ENCODE measurements at regions not wholly inside any gene's neighbourhood (a gene's known extent, or its start where the extent isn't known, plus 50 kb on each side); places are given as distances from the start of the nearest gene placed in this dataset.

- no peak for DNase-seq
- H3K36me3 Mint-ChIP-seq: peaks cover 0 to 3% (median under 1%) of the 10 kb centered on the region in 3 donors
- H3K27ac Mint-ChIP-seq: no peak overlapping the region
- H3K4me3 Mint-ChIP-seq: no peak overlapping the region
- peaks cover 2 to 8% (median 5%) of the 10 kb centered on the region in 3 donors for H3K27me3 Mint-ChIP-seq (ENCODE audit: low read depth in 3 of 3)
- no peaks in the 10 kb centered on the region for H3K4me1 Mint-ChIP-seq
- H3K9me3 Mint-ChIP-seq: no peaks in the 10 kb centered on the region
Observed at GRCh38 chr15:95519887-95520286, 810.6 kb upstream of the NR2F2 start.

GRCh38 chr15:95520511-95520910, 810.0 kb upstream of the NR2F2 start:
- H3K36me3 Mint-ChIP-seq: peaks cover 0 to 5% (median 3%) of the 10 kb centered on the region in 3 donors
- no peak overlapping the region for H3K27ac Mint-ChIP-seq
- no peak for DNase-seq
- peaks cover 2 to 5% (median 3%) of the 10 kb centered on the region in 3 donors for H3K27me3 Mint-ChIP-seq (ENCODE audit: low read depth in 3 of 3)
- H3K4me3 Mint-ChIP-seq: no peak overlapping the region
- no peaks in the 10 kb centered on the region for H3K4me1 Mint-ChIP-seq
- H3K9me3 Mint-ChIP-seq: no peaks in the 10 kb centered on the region

- no peaks in the 10 kb centered on the region for H3K9me3 Mint-ChIP-seq
- peaks cover 0 to 5% (median 3%) of the 10 kb centered on the region in 3 donors for H3K36me3 Mint-ChIP-seq
- DNase-seq: no peak
- H3K4me1 Mint-ChIP-seq: no peaks in the 10 kb centered on the region
- H3K27ac Mint-ChIP-seq: no peak overlapping the region
- H3K27me3 Mint-ChIP-seq (ENCODE audit: low read depth in 3 of 3): peaks cover 0 to 4% (median 2%) of the 10 kb centered on the region in 3 donors
- H3K4me3 Mint-ChIP-seq: no peak overlapping the region
Observed at GRCh38 chr15:95520922-95521321, 809.6 kb upstream of the NR2F2 start.

DNA sequence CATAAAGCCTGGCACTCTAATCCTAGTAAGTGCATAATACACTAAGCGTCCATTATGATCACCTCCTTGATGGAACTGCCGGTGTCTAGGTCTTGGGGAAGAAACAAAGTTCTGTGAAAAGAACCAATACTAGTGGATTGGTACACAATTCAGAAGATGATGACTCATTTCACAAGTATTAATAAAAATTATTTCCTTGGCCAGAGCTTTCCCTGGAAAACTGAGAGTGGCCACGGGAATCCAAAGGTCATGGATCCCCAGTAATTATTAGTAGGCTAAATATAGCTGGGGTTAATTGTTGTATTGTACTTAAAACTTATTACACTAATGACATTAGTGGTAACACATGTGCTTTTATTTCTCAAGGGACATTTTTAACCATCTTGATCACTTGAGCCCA, 808.0 kb upstream of the NR2F2 start:
- Mint-ChIP-seq H3K4me3 (no peak overlapping the region), H3K36me3 (peaks cover 0 to 11% (median 5%) of the 10 kb centered on the region in 3 donors), H3K27me3 (ENCODE audit: low read depth in 3 of 3) (peaks cover 2 to 6% (median 3%) of the 10 kb centered on the region in 3 donors), H3K9me3 (peaks cover 0 to 7% (median 0%) of the 10 kb centered on the region in 6 donors), H3K27ac (no peak overlapping the region), H3K4me1 (no peaks in the 10 kb centered on the region)
- DNase-seq: no peak

DNA sequence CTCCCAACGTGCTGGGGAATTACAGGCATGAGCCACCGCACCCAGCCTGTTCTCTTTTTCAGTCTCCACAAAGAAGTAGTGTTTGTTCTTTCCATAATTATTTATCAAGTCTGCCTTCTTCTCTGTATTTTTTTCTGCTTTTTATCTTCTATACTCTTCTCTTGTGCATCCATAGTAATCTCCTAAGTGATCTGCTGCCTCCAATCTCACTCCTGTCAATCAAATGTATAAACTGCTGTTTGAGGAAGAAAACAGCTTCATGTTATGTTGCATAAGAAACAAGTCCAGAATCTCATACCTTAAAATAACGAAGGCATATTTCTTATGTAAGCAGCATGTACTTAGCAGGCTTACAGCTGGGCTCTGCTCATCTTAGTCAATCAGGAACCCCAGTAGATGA, 801.6 kb upstream of the NR2F2 start:
- H3K9me3 Mint-ChIP-seq: peaks cover 0 to 7% (median 0%) of the 10 kb centered on the region in 6 donors
- H3K36me3 Mint-ChIP-seq: peaks cover 0 to 9% (median 5%) of the 10 kb centered on the region in 3 donors
- no peak for DNase-seq
- H3K4me3 Mint-ChIP-seq: no peak overlapping the region
- peaks cover 5 to 8% (median 6%) of the 10 kb centered on the region in 3 donors for H3K27me3 Mint-ChIP-seq (ENCODE audit: low read depth in 3 of 3)
- no peaks in the 10 kb centered on the region for H3K4me1 Mint-ChIP-seq
- H3K27ac Mint-ChIP-seq: peak overlapping the region in 1 of 6 donors; percentile 1

- Mint-ChIP-seq H3K27me3 (ENCODE audit: low read depth in 3 of 3) (peaks cover 5 to 14% (median 6%) of the 10 kb centered on the region in 3 donors), H3K4me1 (no peaks in the 10 kb centered on the region), H3K36me3 (no peaks in the 10 kb centered on the region), H3K27ac (no peak overlapping the region), H3K9me3 (peaks cover 0 to 2% (median 0%) of the 10 kb centered on the region in 6 donors), H3K4me3 (no peak overlapping the region)
- no peak for DNase-seq
Observed at GRCh38 chr15:95536638-95537037, 793.9 kb upstream of the NR2F2 start.

GRCh38 chr15:95538693-95539092, 791.8 kb upstream of the NR2F2 start:
- Mint-ChIP-seq H3K27ac (no peak overlapping the region), H3K9me3 (peaks cover 0 to 2% (median 0%) of the 10 kb centered on the region in 6 donors), H3K4me3 (no peak overlapping the region), H3K27me3 (ENCODE audit: low read depth in 3 of 3) (peaks cover 5 to 14% (median 6%) of the 10 kb centered on the region in 3 donors), H3K4me1 (no peaks in the 10 kb centered on the region), H3K36me3 (no peaks in the 10 kb centered on the region)
- DNase-seq: no peak

DNA sequence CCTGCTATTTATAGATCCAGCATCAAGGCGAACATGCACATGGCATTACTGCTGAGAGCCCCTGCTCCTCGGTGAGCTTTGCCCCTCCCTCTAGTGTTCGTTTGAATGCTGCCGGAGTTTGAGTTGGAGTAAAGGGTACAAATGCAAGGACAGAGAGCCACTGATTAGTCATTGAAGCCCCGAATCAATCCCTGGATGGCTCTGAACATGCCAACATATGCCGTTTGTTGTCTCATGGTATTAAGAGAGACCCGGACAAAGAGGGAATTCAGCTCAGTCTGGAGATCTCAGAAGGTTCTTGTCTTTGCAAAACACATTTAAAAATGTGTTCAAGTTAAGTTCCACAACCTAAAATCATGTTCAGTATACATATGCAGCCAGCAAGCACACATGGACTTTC, 789.2 kb upstream of the NR2F2 start:
- Mint-ChIP-seq H3K9me3 (peaks cover 0 to 2% (median 0%) of the 10 kb centered on the region in 6 donors), H3K36me3 (no peaks in the 10 kb centered on the region), H3K27ac (no peak overlapping the region), H3K4me3 (no peak overlapping the region), H3K27me3 (ENCODE audit: low read depth in 3 of 3) (peaks cover 5 to 13% (median 9%) of the 10 kb centered on the region in 3 donors), H3K4me1 (no peaks in the 10 kb centered on the region)
- DNase-seq: no peak

- Mint-ChIP-seq H3K36me3 (no peaks in the 10 kb centered on the region), H3K27me3 (ENCODE audit: low read depth in 3 of 3) (peaks cover 3 to 16% (median 9%) of the 10 kb centered on the region in 3 donors), H3K27ac (no peak overlapping the region)
Observed at GRCh38 chr15:95549168-95549738, 781.2 kb upstream of the NR2F2 start.

GRCh38 chr15:95550702-95551101, 779.8 kb upstream of the NR2F2 start:
- Mint-ChIP-seq H3K36me3 (no peaks in the 10 kb centered on the region), H3K27me3 (ENCODE audit: low read depth in 3 of 3) (peaks cover 4 to 14% (median 5%) of the 10 kb centered on the region in 3 donors), H3K27ac (no peak overlapping the region), H3K4me3 (no peak overlapping the region), H3K9me3 (peaks cover 0 to 2% (median 0%) of the 10 kb centered on the region in 6 donors), H3K4me1 (no peaks in the 10 kb centered on the region)
- DNase-seq: no peak

More at GRCh38 chr15:95549168-95549738, 781.2 kb upstream of the NR2F2 start:
- Mint-ChIP-seq H3K9me3 (peaks cover 0 to 2% (median 0%) of the 10 kb centered on the region in 6 donors), H3K4me1 (no peaks in the 10 kb centered on the region), H3K4me3 (no peak overlapping the region)
- no peak for DNase-seq

DNA sequence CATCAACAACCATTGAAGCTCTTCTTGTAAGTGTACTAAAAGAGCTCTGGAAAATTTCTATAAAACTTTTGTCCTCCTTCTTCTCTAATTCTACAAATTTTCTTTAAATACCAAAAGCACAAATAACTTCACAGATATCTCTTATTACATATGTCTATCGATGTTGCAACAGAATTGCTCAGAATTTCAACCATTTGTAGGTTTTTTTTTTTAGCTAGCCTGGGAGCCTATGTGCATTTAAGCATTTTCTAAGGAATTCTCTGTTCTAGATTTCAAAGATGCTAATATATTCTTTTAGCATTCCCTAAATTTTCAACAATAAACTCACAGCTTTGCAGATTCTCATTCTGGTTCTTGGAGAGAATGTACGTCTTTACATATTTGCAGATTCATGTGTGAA, 774.3 kb upstream of the NR2F2 start:
- H3K9me3 Mint-ChIP-seq: no peaks in the 10 kb centered on the region

DNA sequence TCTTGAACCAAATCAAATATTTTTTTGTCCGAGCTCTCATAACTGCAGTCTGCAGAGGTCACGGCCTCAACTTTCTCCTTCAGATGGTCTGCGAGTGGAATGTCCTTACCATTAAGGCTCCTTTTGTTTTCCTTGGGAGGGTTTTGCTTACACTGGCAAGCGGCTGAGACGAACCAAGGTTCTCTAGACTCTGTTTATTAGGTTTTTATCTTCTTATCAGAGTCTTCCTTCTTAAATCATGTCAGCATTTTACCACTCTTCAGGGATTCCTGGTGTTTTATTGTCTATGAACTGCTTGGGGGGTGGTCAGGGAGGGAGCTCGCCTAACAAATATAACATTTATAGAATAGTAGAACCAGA, 773.7 kb upstream of the NR2F2 start:
- no peak overlapping the region for H3K27ac Mint-ChIP-seq
- peaks cover 0 to 4% (median 0%) of the 10 kb centered on the region in 3 donors for H3K36me3 Mint-ChIP-seq

More for the DNA sequence above, 774.3 kb upstream of the NR2F2 start:
- H3K36me3 Mint-ChIP-seq: peaks cover 0 to 4% (median 0%) of the 10 kb centered on the region in 3 donors
- no peak for DNase-seq
- H3K4me3 Mint-ChIP-seq: no peak overlapping the region
- H3K4me1 Mint-ChIP-seq: no peaks in the 10 kb centered on the region
- H3K27ac Mint-ChIP-seq: no peak overlapping the region
- H3K27me3 Mint-ChIP-seq (ENCODE audit: low read depth in 3 of 3): peaks cover 5 to 12% (median 10%) of the 10 kb centered on the region in 3 donors

GRCh38 chr15:95557226-95558046, 773.1 kb upstream of the NR2F2 start:
- Mint-ChIP-seq H3K4me1 (no peaks in the 10 kb centered on the region), H3K9me3 (no peaks in the 10 kb centered on the region), H3K4me3 (no peak overlapping the region), H3K27me3 (ENCODE audit: low read depth in 3 of 3) (peaks cover 5 to 16% (median 10%) of the 10 kb centered on the region in 3 donors), H3K27ac (no peak overlapping the region), H3K36me3 (peaks cover 0 to 4% (median 0%) of the 10 kb centered on the region in 3 donors)
- DNase-seq: no peak

More for the DNA sequence above, 773.7 kb upstream of the NR2F2 start:
- H3K9me3 Mint-ChIP-seq: no peaks in the 10 kb centered on the region
- DNase-seq: no peak
- H3K4me1 Mint-ChIP-seq: no peaks in the 10 kb centered on the region
- no peak overlapping the region for H3K4me3 Mint-ChIP-seq
- peaks cover 5 to 12% (median 10%) of the 10 kb centered on the region in 3 donors for H3K27me3 Mint-ChIP-seq (ENCODE audit: low read depth in 3 of 3)

GRCh38 chr15:95558131-95558530, 772.4 kb upstream of the NR2F2 start:
- Mint-ChIP-seq H3K4me3 (no peak overlapping the region), H3K9me3 (no peaks in the 10 kb centered on the region), H3K4me1 (no peaks in the 10 kb centered on the region), H3K27ac (no peak overlapping the region), H3K36me3 (peaks cover 0 to 4% (median 0%) of the 10 kb centered on the region in 3 donors), H3K27me3 (ENCODE audit: low read depth in 3 of 3) (peaks cover 5 to 14% (median 10%) of the 10 kb centered on the region in 3 donors)
- no peak for DNase-seq

Data from immature natural killer cell (primary cell).